HG02981 (cell line): ENCODE measurements at regions not wholly inside any gene's neighbourhood (a gene's known extent, or its start where the extent isn't known, plus 50 kb on each side); places are given as distances from the start of the nearest gene placed in this dataset.
A peak's percentile ranks its signal among the peaks of the same experiment; 100 is the strongest.

Experiments
- ATAC-seq: cut with Tn5 transposase; IDR thresholded peaks from one replicate; pipeline ENCODE4 v1.9.1; 2021; ENCODE audit warnings: mild to moderate bottlenecking, moderate library complexity; ENCODE audit not compliant: unreplicated experiment

GRCh38 chr20:23254505-23254904 is 96.1 kb upstream of the NXT1 start:
- no peak for ATAC-seq

- no peak for ATAC-seq
Observed at GRCh38 chr20:23254034-23254433, 96.6 kb upstream of the NXT1 start.

- ATAC-seq: no peak
Observed at GRCh38 chr20:23253524-23253923, 97.1 kb upstream of the NXT1 start.

- no peak for ATAC-seq
Observed at GRCh38 chr20:23251779-23252178, 98.8 kb upstream of the NXT1 start.

GRCh38 chr20:23249541-23249940 is 101.0 kb upstream of the NXT1 start:
- no peak for ATAC-seq

- no peak for ATAC-seq
Observed at GRCh38 chr20:23248461-23248882, 102.1 kb upstream of the NXT1 start.

GRCh38 chr20:23246717-23247664 is 103.6 kb upstream of the NXT1 start:
- no peak for ATAC-seq

- ATAC-seq: peak; percentile 82
Observed at GRCh38 chr20:23245553-23246181, 104.9 kb upstream of the NXT1 start.

- ATAC-seq: no peak
Observed at GRCh38 chr20:23244916-23245552, 105.6 kb upstream of the NXT1 start.

- no peak for ATAC-seq
Observed at GRCh38 chr20:23244156-23244915, 106.3 kb upstream of the NXT1 start.

GRCh38 chr20:23243791-23244155 is 106.8 kb upstream of the NXT1 start:
- ATAC-seq: no peak

GRCh38 chr20:23242556-23243180 is 107.9 kb upstream of the NXT1 start:
- no peak for ATAC-seq

- no peak for ATAC-seq
Observed at GRCh38 chr20:23242104-23242503, 108.5 kb upstream of the NXT1 start.

- ATAC-seq: no peak
Observed at GRCh38 chr20:23241416-23241815, 109.2 kb upstream of the NXT1 start.

- no peak for ATAC-seq
Observed at GRCh38 chr20:23240519-23240918, 110.1 kb upstream of the NXT1 start.

- ATAC-seq: no peak
Observed at GRCh38 chr20:23237201-23237600, 113.4 kb upstream of the NXT1 start.

- ATAC-seq: peak; percentile 64
Observed at GRCh38 chr20:23235173-23236027, 115.2 kb upstream of the NXT1 start.

- no peak for ATAC-seq
Observed at GRCh38 chr20:23234311-23235078, 116.1 kb upstream of the NXT1 start.

GRCh38 chr20:23233341-23233740 is 117.2 kb upstream of the NXT1 start:
- no peak for ATAC-seq
